ENCODE measurements at regions not wholly inside any gene's neighbourhood (a gene's known extent, or its start where the extent isn't known, plus 50 kb on each side); places are given as distances from the start of the nearest gene placed in this dataset.

GRCh38 chr2:120518819-120519218 lies 172.9 kb downstream of the INHBB start:
- Mint-ChIP-seq H3K4me1 (peaks cover 0 to 15% of the 10 kb centered on the region in 2 experiments; a peak in 3 of 4 replicates), H3K4me3 (no peak overlapping the region), H3K36me3 (ENCODE audit: insufficient read depth in 1 of 3, low read depth in 3 of 3) (no peaks in the 10 kb centered on the region), H3K27ac (no peak overlapping the region), H3K27me3 (ENCODE audit: low read depth) (peaks cover 95% of the 10 kb centered on the region), H3K9me3 (peaks cover 0 to 8% of the 10 kb centered on the region in 2 experiments; a peak in 2 of 5 replicates)
- no peak overlapping the region for H2AFZ ChIP-seq (ENCODE audit: low read length)
- no peak overlapping the region for H3K18ac ChIP-seq (ENCODE audit: insufficient read length, low read depth, low read length)
- H3K79me1 ChIP-seq (ENCODE audit: insufficient read depth, low read depth, low read length, poor library complexity, severe bottlenecking): no peaks in the 10 kb centered on the region
- H3K9me3 ChIP-seq (ENCODE audit: control insufficient read depth, low read depth, low read length): no peaks in the 10 kb centered on the region
- no peaks in the 10 kb centered on the region for H3K27me3 ChIP-seq (ENCODE audit: insufficient read depth, low read length)
- no peak for TF ChIP-seq CTCF (conservative IDR thresholded peaks at IDR 0.05)
- H3K23ac ChIP-seq (ENCODE audit: insufficient read length, low read depth, low read length): no peak overlapping the region
- DNase-seq: no peak
- no peak overlapping the region for H2BK12ac ChIP-seq (ENCODE audit: insufficient read length, low read depth, low read length)
- H4K91ac ChIP-seq (ENCODE audit: insufficient read length, low read depth, low read length): no peak overlapping the region
- no peak overlapping the region for H2AK5ac ChIP-seq (ENCODE audit: insufficient read length, low read length)
- no peak overlapping the region for H4K5ac ChIP-seq (ENCODE audit: insufficient read length, low read depth, low read length)
- no peak overlapping the region for H2BK15ac ChIP-seq (ENCODE audit: low read depth, low read length)
- H4K8ac ChIP-seq (replicated peaks; ENCODE audit: insufficient read length, low read depth, low read length): no peak overlapping the region
- H3K14ac ChIP-seq (ENCODE audit: insufficient read depth, low read length): no peak overlapping the region
- H3K4me2 ChIP-seq (ENCODE audit: insufficient read depth, insufficient read length, low read length): no peak overlapping the region
- H2BK120ac ChIP-seq (ENCODE audit: low read depth, low read length, poor library complexity, severe bottlenecking): no peak overlapping the region
- WGBS (ENCODE audit: extremely low coverage, insufficient read length, low lambda C conversion rate): no CpG with 5 or more reads among the region's 5 CpGs
- no peaks in the 10 kb centered on the region for H3K79me2 ChIP-seq (ENCODE audit: insufficient read depth, low read length)
- H3K56ac ChIP-seq (ENCODE audit: insufficient read length, low read depth, low read length): no peak overlapping the region
- no peak overlapping the region for H2BK20ac ChIP-seq (ENCODE audit: low read depth, low read length, poor library complexity, severe bottlenecking)
- no peaks in the 10 kb centered on the region for H4K20me1 ChIP-seq (ENCODE audit: control insufficient read depth, insufficient read depth, insufficient read length)
- H3T11ph ChIP-seq (ENCODE audit: low read length): no peak overlapping the region
- no peak overlapping the region for H3K4ac ChIP-seq (ENCODE audit: low read depth, low read length)
- H3K9ac ChIP-seq (ENCODE audit: extremely low read depth, insufficient read length, low read length): no peak overlapping the region
- H2BK5ac ChIP-seq (ENCODE audit: insufficient read length, low read length): no peak overlapping the region
- H3K4me1 ChIP-seq (ENCODE audit: insufficient read depth, low read length): no peaks in the 10 kb centered on the region
- no peak overlapping the region for H3K27ac ChIP-seq (ENCODE audit: insufficient read length, low read depth, low read length)
- no peaks in the 10 kb centered on the region for H3K23me2 ChIP-seq (ENCODE audit: insufficient read length, low read depth, low read length, poor library complexity, severe bottlenecking)

Data from H9 (cell line).